C4-2B (cell line): ENCODE measurements at regions not wholly inside any gene's neighbourhood (a gene's known extent, or its start where the extent isn't known, plus 50 kb on each side); places are given as distances from the start of the nearest gene placed in this dataset.
"Not testable (repeated sequence)": the region's sequence is repeated elsewhere in the genome, so short reads cannot be mapped to it uniquely, and the experiment has no call there.

Experiments used
- CTCF ChIP-seq: fragments of 450-650 bp; conservative IDR thresholded peaks from 2 replicates; pipeline ENCODE4 v1.5.1; 2017; ENCODE audit warnings: mild to moderate bottlenecking
- ZFX ChIP-seq: fragments of 450-650 bp; IDR thresholded peaks from 2 replicates; pipeline ENCODE4 v1.6.1; 2017

DNA sequence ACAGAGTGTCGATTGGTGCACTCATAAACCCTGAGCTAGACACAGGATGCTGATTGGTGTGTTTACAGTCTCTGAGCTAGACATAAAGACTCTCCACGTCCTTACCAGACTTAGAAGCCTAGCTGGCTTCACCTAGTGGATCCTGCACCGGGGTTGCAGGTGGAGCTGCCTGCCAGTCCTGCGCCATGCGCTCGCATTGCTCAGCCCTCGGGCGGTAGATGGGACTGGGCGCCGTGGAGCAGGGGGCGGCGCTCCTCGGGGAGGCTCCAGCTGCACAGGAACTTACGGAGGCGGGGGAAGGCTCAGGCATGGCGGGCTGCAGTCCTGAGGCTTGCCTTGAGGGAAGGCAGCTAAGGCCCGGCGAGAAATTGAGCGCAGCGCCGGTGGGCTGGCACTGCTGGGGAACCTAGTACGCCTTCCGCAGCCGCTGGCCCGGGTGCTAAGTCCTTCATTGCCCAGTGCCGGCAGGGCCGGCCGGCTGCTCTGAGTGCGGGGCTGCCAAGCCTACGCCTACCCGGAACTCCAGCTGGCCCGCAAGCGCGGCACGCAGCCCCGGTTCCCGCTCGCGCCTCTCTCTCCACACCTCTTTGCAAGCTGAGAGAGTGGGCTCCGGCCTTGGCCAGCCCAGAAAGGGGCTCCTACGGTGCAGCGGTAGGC, 78.5 kb upstream of the AMZ2 start:
- TF ChIP-seq CTCF, ZFX: not testable (repeated sequence)
